Lung (tissue), 11 donors: ENCODE measurements at regions not wholly inside any gene's neighbourhood (a gene's known extent, or its start where the extent isn't known, plus 50 kb on each side); places are given as distances from the start of the nearest gene placed in this dataset.

Experiments
- ATAC-seq: fragments of 200-7000 bp; cut with Tn5 transposase; one replicate; pipeline ENCODE4 v1.9.1; 2020; ENCODE audit warnings: moderate number of reproducible peaks; ENCODE audit not compliant: insufficient read depth, low FRiP score
- DNase-seq, 3 donors: peaks; one replicate each; pipeline ENCODE4 v3.0.0-alpha.2; 2013 to 2017
- H3K27ac ChIP-seq, 2 donors: one replicate each; pipeline ENCODE4 v1.5.1; 2013; ENCODE audit warnings: mild to moderate bottlenecking in 2 of 2, moderate library complexity in 2 of 2, control low read depth in 1 of 2, inconsistent platforms in 1 of 2, low read depth in 1 of 2, low read length in 1 of 2
- H3K27me3 ChIP-seq, 3 donors: one replicate each; pipeline ENCODE4 v1.5.1; 2013; ENCODE audit warnings: low read length in 2 of 3; ENCODE audit not compliant: control insufficient read depth in 3 of 3, insufficient read depth in 3 of 3
- H3K36me3 ChIP-seq, 4 donors: one replicate each; pipeline ENCODE4 v1.5.1; 2013; ENCODE audit warnings: low read length in 4 of 4, mild to moderate bottlenecking in 1 of 4, moderate library complexity in 1 of 4; ENCODE audit not compliant: control insufficient read depth in 4 of 4, insufficient read depth in 4 of 4
- H3K4me1 ChIP-seq, 5 donors: one replicate each; pipeline ENCODE4 v1.5.1; 2013; ENCODE audit warnings: low read length in 5 of 5, mild to moderate bottlenecking in 2 of 5, moderate library complexity in 1 of 5; ENCODE audit not compliant: control insufficient read depth in 5 of 5, insufficient read depth in 5 of 5
- H3K4me3 ChIP-seq: one replicate; pipeline ENCODE4 v1.5.1; 2013; ENCODE audit warnings: mild to moderate bottlenecking, control low read depth, moderate library complexity
- H3K9ac ChIP-seq, 2 donors: one replicate each; pipeline ENCODE4 v1.5.1; 2013; ENCODE audit warnings: low read length in 2 of 2, control low read depth in 1 of 2; ENCODE audit not compliant: insufficient read depth in 1 of 2
- H3K9me3 ChIP-seq, 4 donors: one replicate each; pipeline ENCODE4 v1.5.1; 2013; ENCODE audit warnings: low read length in 3 of 4, mild to moderate bottlenecking in 1 of 4, moderate library complexity in 1 of 4; ENCODE audit not compliant: control insufficient read depth in 4 of 4, insufficient read depth in 3 of 4
- WGBS, 2 donors: extraction: QIAGEN DNeasy Blood & Tissue Kit; methylation state at CpG; one replicate each; pipeline ENCODE4 v1.1.7; 2013; 5-methylcytosine and 5-hydroxymethylcytosine counted together
- TF ChIP-seq, protein P1 (sequence below): IDR thresholded peaks from 2 replicates; pipeline ENCODE4 v1.5.1; 2012; ENCODE audit warnings: mild to moderate bottlenecking; ENCODE audit errors: control extremely low read depth, extremely low read depth
- donor health status: control.
- donor health status: control.
- donor health status: Bipolar disorder and iron deficiency.
- donor health status: healthy.
- donor health status: DM: yes; HTN: yes; CAD: no.

- DNase-seq (no peak), ATAC-seq (no peak)
- Histone ChIP-seq H3K9me3 (no peaks in the 10 kb centered on the region), H3K27ac (no peak overlapping the region), H3K27me3 (no peaks in the 10 kb centered on the region), H3K4me3 (no peak overlapping the region), H3K4me1 (peaks cover 0 to 4% (median 0%) of the 10 kb centered on the region in 5 donors), H3K9ac (no peak overlapping the region), H3K36me3 (no peaks in the 10 kb centered on the region)
- TF ChIP-seq, protein P1, sequence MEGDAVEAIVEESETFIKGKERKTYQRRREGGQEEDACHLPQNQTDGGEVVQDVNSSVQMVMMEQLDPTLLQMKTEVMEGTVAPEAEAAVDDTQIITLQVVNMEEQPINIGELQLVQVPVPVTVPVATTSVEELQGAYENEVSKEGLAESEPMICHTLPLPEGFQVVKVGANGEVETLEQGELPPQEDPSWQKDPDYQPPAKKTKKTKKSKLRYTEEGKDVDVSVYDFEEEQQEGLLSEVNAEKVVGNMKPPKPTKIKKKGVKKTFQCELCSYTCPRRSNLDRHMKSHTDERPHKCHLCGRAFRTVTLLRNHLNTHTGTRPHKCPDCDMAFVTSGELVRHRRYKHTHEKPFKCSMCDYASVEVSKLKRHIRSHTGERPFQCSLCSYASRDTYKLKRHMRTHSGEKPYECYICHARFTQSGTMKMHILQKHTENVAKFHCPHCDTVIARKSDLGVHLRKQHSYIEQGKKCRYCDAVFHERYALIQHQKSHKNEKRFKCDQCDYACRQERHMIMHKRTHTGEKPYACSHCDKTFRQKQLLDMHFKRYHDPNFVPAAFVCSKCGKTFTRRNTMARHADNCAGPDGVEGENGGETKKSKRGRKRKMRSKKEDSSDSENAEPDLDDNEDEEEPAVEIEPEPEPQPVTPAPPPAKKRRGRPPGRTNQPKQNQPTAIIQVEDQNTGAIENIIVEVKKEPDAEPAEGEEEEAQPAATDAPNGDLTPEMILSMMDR, result no peak
- WGBS, 2 donors, result 73 to 83% methylated on average over 6 of the region's 6 CpGs
Measured at GRCh38 chr4:11632483-11632882, 203.8 kb upstream of the HS3ST1 start.

DNA sequence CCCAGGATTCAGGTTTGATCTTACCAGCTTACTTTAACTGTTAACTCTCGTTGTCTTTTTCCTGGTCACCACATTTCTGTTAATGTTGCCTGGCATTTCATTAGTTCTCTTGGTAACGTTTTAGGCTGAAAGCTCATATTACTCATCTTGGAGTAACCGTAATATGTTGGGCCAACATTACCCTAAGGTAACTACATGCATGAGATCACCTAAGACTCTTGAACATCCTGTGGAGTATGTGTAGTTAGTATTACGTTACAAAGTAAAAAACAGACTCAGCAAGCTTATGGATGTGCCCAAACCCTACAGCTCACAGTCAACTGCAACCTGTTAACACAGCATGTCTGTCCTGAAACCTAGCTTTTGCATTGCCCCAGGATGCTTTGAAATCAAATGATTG is 203.3 kb upstream of the HS3ST1 start:
- Histone ChIP-seq H3K36me3 (no peaks in the 10 kb centered on the region), H3K4me1 (peaks cover 0 to 4% (median 0%) of the 10 kb centered on the region in 5 donors), H3K27ac (no peak overlapping the region), H3K9me3 (no peaks in the 10 kb centered on the region), H3K4me3 (no peak overlapping the region), H3K27me3 (no peaks in the 10 kb centered on the region), H3K9ac (no peak overlapping the region)
- no peak for ATAC-seq
- no peak for DNase-seq
- TF ChIP-seq, protein P1, result no peak
- 81 to 92% methylated on average over 4 of the region's 4 CpGs for WGBS, 2 donors

- H3K4me1 ChIP-seq, result peaks cover 0 to 4% (median 0%) of the 10 kb centered on the region in 5 donors
- 95 to 99% methylated on average over 2 of the region's 2 CpGs for WGBS, 2 donors
Measured at GRCh38 chr4:11631416-11631815, 202.7 kb upstream of the HS3ST1 start.

More at GRCh38 chr4:11631416-11631815, 202.7 kb upstream of the HS3ST1 start:
- no peaks in the 10 kb centered on the region for H3K9me3 ChIP-seq
- no peak overlapping the region for H3K4me3 ChIP-seq
- no peaks in the 10 kb centered on the region for H3K27me3 ChIP-seq
- no peak overlapping the region for H3K27ac ChIP-seq
- H3K36me3 ChIP-seq, result no peaks in the 10 kb centered on the region
- no peak overlapping the region for H3K9ac ChIP-seq
- TF ChIP-seq, protein P1, result no peak
- no peak for DNase-seq
- ATAC-seq, result no peak
